Effector CD4-positive, alpha-beta T cell (primary cell): ENCODE measurements at regions not wholly inside any gene's neighbourhood (a gene's known extent, or its start where the extent isn't known, plus 50 kb on each side); places are given as distances from the start of the nearest gene placed in this dataset.

Experiments used
- DNase-seq: peaks from one replicate; pipeline ENCODE4 v3.0.0-alpha.2; 2020

- DNase-seq = no peak
These were observed 127.0 kb upstream of the CCDC54 start for GRCh38 chr3:107250221-107250620.

GRCh38 chr3:107251819-107252218 is 125.4 kb upstream of the CCDC54 start:
- no peak for DNase-seq

- DNase-seq = no peak
These were observed 120.3 kb upstream of the CCDC54 start for GRCh38 chr3:107256963-107257362.

- no peak for DNase-seq
These were observed 118.9 kb upstream of the CCDC54 start for GRCh38 chr3:107258300-107258699.

GRCh38 chr3:107260207-107260606 is 117.0 kb upstream of the CCDC54 start:
- DNase-seq = no peak

- DNase-seq = no peak
These were observed 113.8 kb upstream of the CCDC54 start for GRCh38 chr3:107263269-107264021.

- DNase-seq = no peak
These were observed 112.4 kb upstream of the CCDC54 start for GRCh38 chr3:107264888-107265287.

GRCh38 chr3:107265526-107265925 is 111.7 kb upstream of the CCDC54 start:
- no peak for DNase-seq

- no peak for DNase-seq
These were observed 108.8 kb upstream of the CCDC54 start for GRCh38 chr3:107268469-107268868.

GRCh38 chr3:107269136-107269535 is 108.1 kb upstream of the CCDC54 start:
- no peak for DNase-seq

GRCh38 chr3:107271787-107272387 is 105.4 kb upstream of the CCDC54 start:
- no peak for DNase-seq

GRCh38 chr3:107272471-107272870 is 104.8 kb upstream of the CCDC54 start:
- no peak for DNase-seq

- DNase-seq = no peak
These were observed 104.4 kb upstream of the CCDC54 start for GRCh38 chr3:107272885-107273284.

- DNase-seq = no peak
These were observed 103.5 kb upstream of the CCDC54 start for GRCh38 chr3:107273771-107274170.

GRCh38 chr3:107275511-107275910 is 101.7 kb upstream of the CCDC54 start:
- DNase-seq = no peak

GRCh38 chr3:107283948-107284347 is 93.3 kb upstream of the CCDC54 start:
- no peak for DNase-seq

- DNase-seq = no peak
These were observed 92.6 kb upstream of the CCDC54 start for GRCh38 chr3:107284612-107285011.

- DNase-seq = no peak
These were observed 92.0 kb upstream of the CCDC54 start for GRCh38 chr3:107285197-107285596.

GRCh38 chr3:107289354-107289753 is 87.9 kb upstream of the CCDC54 start:
- no peak for DNase-seq

GRCh38 chr3:107294117-107294516 is 83.1 kb upstream of the CCDC54 start:
- no peak for DNase-seq

GRCh38 chr3:107297597-107297996 is 79.6 kb upstream of the CCDC54 start:
- no peak for DNase-seq

- no peak for DNase-seq
These were observed 70.0 kb upstream of the CCDC54 start for GRCh38 chr3:107307205-107307604.

- DNase-seq = no peak
These were observed 68.5 kb upstream of the CCDC54 start for GRCh38 chr3:107308716-107309115.

GRCh38 chr3:107309312-107309711 is 67.9 kb upstream of the CCDC54 start:
- DNase-seq = no peak

- DNase-seq = no peak
These were observed 63.5 kb upstream of the CCDC54 start for GRCh38 chr3:107313711-107314110.
